ENCODE measurements at regions not wholly inside any gene's neighbourhood (a gene's known extent, or its start where the extent isn't known, plus 50 kb on each side); places are given as distances from the start of the nearest gene placed in this dataset.
"Not testable (repeated sequence)": the region's sequence is repeated elsewhere in the genome, so short reads cannot be mapped to it uniquely, and the experiment has no call there.

GRCh38 chr2:77725045-77725444 is 202.9 kb upstream of the LRRTM4 start:
- no peak for FAIRE-seq

GRCh38 chr2:77734662-77735340 is 212.6 kb upstream of the LRRTM4 start:
- FAIRE-seq: not testable (repeated sequence)

- FAIRE-seq: no peak
Observed at GRCh38 chr2:77737236-77737635, 215.1 kb upstream of the LRRTM4 start.

GRCh38 chr2:77746780-77747179 is 224.6 kb upstream of the LRRTM4 start:
- FAIRE-seq: no peak

GRCh38 chr2:77753710-77754345 is 231.7 kb upstream of the LRRTM4 start:
- not testable (repeated sequence) for FAIRE-seq

- FAIRE-seq: no peak
Observed at GRCh38 chr2:77767388-77768076, 245.4 kb upstream of the LRRTM4 start.

- no peak for FAIRE-seq
Observed at GRCh38 chr2:77768508-77768907, 246.3 kb upstream of the LRRTM4 start.

GRCh38 chr2:77778917-77779316 is 256.7 kb upstream of the LRRTM4 start:
- FAIRE-seq: no peak

GRCh38 chr2:77793500-77793899 is 271.3 kb upstream of the LRRTM4 start:
- peak; percentile 49 for FAIRE-seq

GRCh38 chr2:77796397-77796796 is 274.2 kb upstream of the LRRTM4 start:
- FAIRE-seq: no peak

- no peak for FAIRE-seq
Observed at GRCh38 chr2:77797088-77797487, 274.9 kb upstream of the LRRTM4 start.

- FAIRE-seq: no peak
Observed at GRCh38 chr2:77800410-77800809, 278.2 kb upstream of the LRRTM4 start.

GRCh38 chr2:77807531-77808215 is 285.5 kb upstream of the LRRTM4 start:
- FAIRE-seq: no peak

GRCh38 chr2:77808599-77808998 is 286.4 kb upstream of the LRRTM4 start:
- FAIRE-seq: no peak

GRCh38 chr2:77813599-77813998 is 291.4 kb upstream of the LRRTM4 start:
- FAIRE-seq: no peak

- FAIRE-seq: no peak
Observed at GRCh38 chr2:77816618-77817017, 294.4 kb upstream of the LRRTM4 start.

GRCh38 chr2:77818186-77818585 is 296.0 kb upstream of the LRRTM4 start:
- no peak for FAIRE-seq

- no peak for FAIRE-seq
Observed at GRCh38 chr2:77823028-77823427, 300.9 kb upstream of the LRRTM4 start.

- no peak for FAIRE-seq
Observed at GRCh38 chr2:77831060-77831459, 308.9 kb upstream of the LRRTM4 start.

- FAIRE-seq: no peak
Observed at GRCh38 chr2:77831471-77831870, 309.3 kb upstream of the LRRTM4 start.

- no peak for FAIRE-seq
Observed at GRCh38 chr2:77831898-77832297, 309.7 kb upstream of the LRRTM4 start.

GRCh38 chr2:77834360-77835002 is 312.3 kb upstream of the LRRTM4 start:
- peak; percentile 34 for FAIRE-seq

GRCh38 chr2:77838441-77838840 is 316.3 kb upstream of the LRRTM4 start:
- FAIRE-seq: no peak

Measured in A204.1 (cell line).